ENCODE measurements at regions not wholly inside any gene's neighbourhood (a gene's known extent, or its start where the extent isn't known, plus 50 kb on each side); places are given as distances from the start of the nearest gene placed in this dataset.
"Not testable (repeated sequence)": the region's sequence is repeated elsewhere in the genome, so short reads cannot be mapped to it uniquely, and the experiment has no call there.

DNA sequence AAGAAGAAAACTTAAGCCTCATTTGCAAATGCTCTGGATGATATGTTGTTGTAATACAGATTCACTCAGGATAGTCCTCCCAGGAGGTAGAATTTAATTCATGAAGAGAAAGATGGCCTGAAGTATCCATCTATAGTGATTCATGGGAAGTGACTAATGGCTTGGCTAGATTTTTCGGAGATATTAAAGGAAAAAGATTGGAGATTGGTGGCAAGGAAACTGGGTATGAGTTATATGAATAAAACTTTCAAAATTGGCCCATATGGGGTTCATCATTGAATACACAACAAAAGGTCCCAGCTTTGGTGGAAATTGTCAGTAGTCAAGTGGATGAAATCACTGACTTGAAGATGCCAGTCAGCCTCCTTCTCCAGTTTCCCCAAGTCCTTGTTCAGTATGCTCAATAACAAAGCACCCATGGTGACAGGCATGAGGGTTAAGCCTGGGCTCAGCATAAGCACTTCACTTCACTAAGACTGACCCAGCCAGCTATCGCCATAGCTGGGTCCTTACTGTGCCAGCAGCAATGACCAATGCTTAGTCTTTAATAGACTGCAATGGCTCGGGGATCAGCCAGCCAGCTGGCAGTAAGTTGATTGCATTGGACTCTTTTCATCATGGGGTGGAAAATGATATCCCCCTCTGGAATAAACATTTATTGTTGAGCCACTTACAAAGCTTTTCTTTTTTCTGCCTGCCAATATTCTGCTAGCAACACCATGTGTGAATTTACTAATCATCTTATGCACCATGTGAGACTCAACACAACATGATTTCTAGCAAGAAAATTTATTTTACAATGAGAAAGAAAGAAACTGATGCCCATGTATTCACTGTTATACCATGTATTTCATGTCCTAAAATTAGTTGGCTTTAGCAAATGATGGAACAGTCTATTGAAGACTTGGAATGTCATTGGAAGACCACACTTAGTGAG is 176.6 kb upstream of the TACR1 start:
- H3K4me3 ChIP-seq, result no peak overlapping the region
- TF ChIP-seq, protein P1, sequence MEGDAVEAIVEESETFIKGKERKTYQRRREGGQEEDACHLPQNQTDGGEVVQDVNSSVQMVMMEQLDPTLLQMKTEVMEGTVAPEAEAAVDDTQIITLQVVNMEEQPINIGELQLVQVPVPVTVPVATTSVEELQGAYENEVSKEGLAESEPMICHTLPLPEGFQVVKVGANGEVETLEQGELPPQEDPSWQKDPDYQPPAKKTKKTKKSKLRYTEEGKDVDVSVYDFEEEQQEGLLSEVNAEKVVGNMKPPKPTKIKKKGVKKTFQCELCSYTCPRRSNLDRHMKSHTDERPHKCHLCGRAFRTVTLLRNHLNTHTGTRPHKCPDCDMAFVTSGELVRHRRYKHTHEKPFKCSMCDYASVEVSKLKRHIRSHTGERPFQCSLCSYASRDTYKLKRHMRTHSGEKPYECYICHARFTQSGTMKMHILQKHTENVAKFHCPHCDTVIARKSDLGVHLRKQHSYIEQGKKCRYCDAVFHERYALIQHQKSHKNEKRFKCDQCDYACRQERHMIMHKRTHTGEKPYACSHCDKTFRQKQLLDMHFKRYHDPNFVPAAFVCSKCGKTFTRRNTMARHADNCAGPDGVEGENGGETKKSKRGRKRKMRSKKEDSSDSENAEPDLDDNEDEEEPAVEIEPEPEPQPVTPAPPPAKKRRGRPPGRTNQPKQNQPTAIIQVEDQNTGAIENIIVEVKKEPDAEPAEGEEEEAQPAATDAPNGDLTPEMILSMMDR (IDR thresholded peaks at IDR 0.05; ENCODE audit: poor library complexity), result no peak
- TF ChIP-seq EZH2phosphoT487 (IDR thresholded peaks at IDR 0.05; ENCODE audit: low read depth, severe bottlenecking, unreplicated experiment) (no peak), EZH2 (IDR thresholded peaks at IDR 0.05; ENCODE audit: borderline replicate concordance) (no peak)
- no peaks in the 10 kb centered on the region for H3K4me1 ChIP-seq (ENCODE audit: insufficient read depth)
- DNase-seq (ENCODE audit: low spot score), result no peak
- H2AFZ ChIP-seq, result no peak overlapping the region
- no peaks in the 10 kb centered on the region for H3K9me2 ChIP-seq (replicated peaks; ENCODE audit: insufficient read depth)
- no peaks in the 10 kb centered on the region for H3K27me3 ChIP-seq
- no peaks in the 10 kb centered on the region for H4K20me1 ChIP-seq (ENCODE audit: insufficient read depth, poor library complexity, severe bottlenecking)
- H3K36me3 ChIP-seq (replicated peaks; ENCODE audit: insufficient read depth, low read depth), result no peaks in the 10 kb centered on the region
- no peak overlapping the region for H3K27ac ChIP-seq
- 88% methylated on average over 3 of the region's 3 CpGs for WGBS (ENCODE audit: low lambda C conversion rate, missing lambda C conversion rate)
- no peak overlapping the region for H3K4me2 ChIP-seq
- H3K9me3 ChIP-seq (ENCODE audit: low read depth), result no peaks in the 10 kb centered on the region
- no peaks in the 10 kb centered on the region for H3K79me2 ChIP-seq

GRCh38 chr2:75374414-75374957 is 175.2 kb upstream of the TACR1 start:
- H3K27me3 ChIP-seq; H3K4me1 ChIP-seq (ENCODE audit: insufficient read depth); H3K9me2 ChIP-seq (replicated peaks; ENCODE audit: insufficient read depth); H3K79me2 ChIP-seq; H3K9me3 ChIP-seq (ENCODE audit: low read depth); H3K27ac ChIP-seq; H3K4me3 ChIP-seq; H2AFZ ChIP-seq; H3K36me3 ChIP-seq (replicated peaks; ENCODE audit: insufficient read depth, low read depth); H3K4me2 ChIP-seq; H4K20me1 ChIP-seq (ENCODE audit: insufficient read depth, poor library complexity, severe bottlenecking): not testable (repeated sequence)
- 76% methylated on average over 6 of the region's 6 CpGs for WGBS (ENCODE audit: low lambda C conversion rate, missing lambda C conversion rate)
- DNase-seq (ENCODE audit: low spot score), result peak; percentile 52

GRCh38 chr2:75367401-75367800 is 168.1 kb upstream of the TACR1 start:
- Histone ChIP-seq H3K9me2 (replicated peaks; ENCODE audit: insufficient read depth) (no peaks in the 10 kb centered on the region), H3K36me3 (replicated peaks; ENCODE audit: insufficient read depth, low read depth) (no peaks in the 10 kb centered on the region), H2AFZ (no peak overlapping the region), H3K4me1 (ENCODE audit: insufficient read depth) (no peaks in the 10 kb centered on the region), H3K79me2 (no peaks in the 10 kb centered on the region), H3K4me2 (no peak overlapping the region), H3K4me3 (no peak overlapping the region), H4K20me1 (ENCODE audit: insufficient read depth, poor library complexity, severe bottlenecking) (no peaks in the 10 kb centered on the region), H3K9me3 (ENCODE audit: low read depth) (no peaks in the 10 kb centered on the region), H3K27ac (no peak overlapping the region), H3K27me3 (no peaks in the 10 kb centered on the region)
- TF ChIP-seq EZH2phosphoT487 (IDR thresholded peaks at IDR 0.05; ENCODE audit: low read depth, severe bottlenecking, unreplicated experiment) (no peak), EZH2 (IDR thresholded peaks at IDR 0.05; ENCODE audit: borderline replicate concordance) (no peak)
- TF ChIP-seq, protein P1 (IDR thresholded peaks at IDR 0.05; ENCODE audit: poor library complexity), result no peak
- DNase-seq (ENCODE audit: low spot score), result no peak
- WGBS (ENCODE audit: low lambda C conversion rate, missing lambda C conversion rate), result 89% methylated on average over 1 of the region's 1 CpG

DNA sequence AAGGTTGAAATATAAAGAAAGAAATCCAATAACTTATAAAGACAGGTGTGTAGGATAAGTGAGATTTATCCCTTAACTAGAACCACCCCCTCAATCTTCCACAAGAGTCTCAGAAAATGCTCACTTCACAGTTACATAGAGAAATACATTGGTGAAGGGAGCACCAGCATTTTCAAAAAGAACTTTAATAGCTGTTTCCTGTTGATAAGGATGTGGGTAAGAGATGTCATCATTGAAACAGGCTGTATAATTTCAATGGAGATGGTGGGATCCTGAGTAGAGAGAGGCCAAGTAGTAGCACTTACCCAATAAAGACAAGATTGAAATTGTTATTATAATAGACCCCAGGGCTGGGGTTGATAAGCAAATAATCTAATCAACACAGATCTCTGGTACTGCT is 162.2 kb upstream of the TACR1 start:
- Histone ChIP-seq H3K27ac (no peak overlapping the region), H3K27me3 (no peaks in the 10 kb centered on the region), H3K36me3 (replicated peaks; ENCODE audit: insufficient read depth, low read depth) (no peaks in the 10 kb centered on the region), H3K4me1 (ENCODE audit: insufficient read depth) (no peaks in the 10 kb centered on the region), H3K9me2 (replicated peaks; ENCODE audit: insufficient read depth) (no peaks in the 10 kb centered on the region), H4K20me1 (ENCODE audit: insufficient read depth, poor library complexity, severe bottlenecking) (no peaks in the 10 kb centered on the region), H3K79me2 (no peaks in the 10 kb centered on the region), H3K9me3 (ENCODE audit: low read depth) (no peaks in the 10 kb centered on the region), H2AFZ (no peak overlapping the region), H3K4me3 (no peak overlapping the region), H3K4me2 (no peak overlapping the region)
- DNase-seq (ENCODE audit: low spot score), result no peak
- no peak for TF ChIP-seq EZH2phosphoT487 (IDR thresholded peaks at IDR 0.05; ENCODE audit: low read depth, severe bottlenecking, unreplicated experiment)
- TF ChIP-seq, protein P1 (IDR thresholded peaks at IDR 0.05; ENCODE audit: poor library complexity), result no peak
- no peak for TF ChIP-seq EZH2 (IDR thresholded peaks at IDR 0.05; ENCODE audit: borderline replicate concordance)
